ENCODE measurements at regions not wholly inside any gene's neighbourhood (a gene's known extent, or its start where the extent isn't known, plus 50 kb on each side); places are given as distances from the start of the nearest gene placed in this dataset.

DNA sequence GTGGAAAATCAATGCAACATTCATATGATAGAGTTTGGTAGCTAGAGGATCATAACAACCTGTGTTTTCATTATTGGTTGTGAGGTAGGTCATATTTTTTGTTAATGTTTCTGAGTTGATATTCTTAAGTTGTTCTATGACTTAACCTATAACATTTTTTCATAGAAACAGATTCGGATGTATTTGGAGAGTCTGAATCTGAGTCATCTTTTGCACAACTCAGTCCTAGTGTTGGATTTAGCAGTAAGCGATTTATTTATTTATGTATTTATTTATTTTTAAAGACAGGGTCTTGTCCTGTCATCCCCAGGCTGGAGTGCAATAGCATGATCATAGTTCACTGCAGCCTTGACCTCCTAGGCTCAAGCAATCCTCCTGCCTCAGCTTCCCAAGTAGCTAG is 292.8 kb upstream of the ZNF717 start:
- Mint-ChIP-seq H3K4me3 (ENCODE audit: unreplicated experiment) (no peak overlapping the region), H3K9me3 (ENCODE audit: unreplicated experiment) (no peaks in the 10 kb centered on the region), H3K27ac (ENCODE audit: unreplicated experiment) (no peak overlapping the region), H3K27me3 (ENCODE audit: unreplicated experiment) (no peaks in the 10 kb centered on the region), H3K36me3 (ENCODE audit: low read depth, unreplicated experiment) (no peaks in the 10 kb centered on the region), H3K4me1 (ENCODE audit: unreplicated experiment) (peaks cover 3% of the 10 kb centered on the region)
- TF ChIP-seq, protein P1, sequence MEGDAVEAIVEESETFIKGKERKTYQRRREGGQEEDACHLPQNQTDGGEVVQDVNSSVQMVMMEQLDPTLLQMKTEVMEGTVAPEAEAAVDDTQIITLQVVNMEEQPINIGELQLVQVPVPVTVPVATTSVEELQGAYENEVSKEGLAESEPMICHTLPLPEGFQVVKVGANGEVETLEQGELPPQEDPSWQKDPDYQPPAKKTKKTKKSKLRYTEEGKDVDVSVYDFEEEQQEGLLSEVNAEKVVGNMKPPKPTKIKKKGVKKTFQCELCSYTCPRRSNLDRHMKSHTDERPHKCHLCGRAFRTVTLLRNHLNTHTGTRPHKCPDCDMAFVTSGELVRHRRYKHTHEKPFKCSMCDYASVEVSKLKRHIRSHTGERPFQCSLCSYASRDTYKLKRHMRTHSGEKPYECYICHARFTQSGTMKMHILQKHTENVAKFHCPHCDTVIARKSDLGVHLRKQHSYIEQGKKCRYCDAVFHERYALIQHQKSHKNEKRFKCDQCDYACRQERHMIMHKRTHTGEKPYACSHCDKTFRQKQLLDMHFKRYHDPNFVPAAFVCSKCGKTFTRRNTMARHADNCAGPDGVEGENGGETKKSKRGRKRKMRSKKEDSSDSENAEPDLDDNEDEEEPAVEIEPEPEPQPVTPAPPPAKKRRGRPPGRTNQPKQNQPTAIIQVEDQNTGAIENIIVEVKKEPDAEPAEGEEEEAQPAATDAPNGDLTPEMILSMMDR (IDR thresholded peaks at IDR 0.05; ENCODE audit: unreplicated experiment): no peak
- DNase-seq (ENCODE audit: low spot score): no peak

DNA sequence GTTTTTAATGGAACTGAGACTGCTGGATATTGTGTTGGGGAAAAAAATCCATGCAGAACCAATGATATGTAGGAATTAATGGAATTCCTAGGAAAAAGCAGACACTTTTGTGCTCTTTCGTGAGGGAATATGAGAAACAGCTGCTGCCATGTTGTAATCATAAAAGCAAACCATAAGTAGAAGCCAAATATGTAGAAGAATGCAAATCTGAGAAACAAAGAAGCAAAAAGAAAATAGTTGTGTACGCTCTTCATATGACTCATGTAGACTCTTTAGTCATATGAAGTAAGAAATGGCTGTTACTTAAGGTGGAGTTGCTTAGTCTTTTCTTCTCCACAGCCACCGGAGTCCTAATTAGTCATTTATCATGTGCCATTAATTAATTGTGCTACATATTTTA is 298.6 kb upstream of the ZNF717 start:
- Mint-ChIP-seq H3K4me3 (ENCODE audit: unreplicated experiment) (no peak overlapping the region), H3K4me1 (ENCODE audit: unreplicated experiment) (peaks cover 3% of the 10 kb centered on the region), H3K9me3 (ENCODE audit: unreplicated experiment) (no peaks in the 10 kb centered on the region), H3K36me3 (ENCODE audit: low read depth, unreplicated experiment) (no peaks in the 10 kb centered on the region), H3K27ac (ENCODE audit: unreplicated experiment) (no peak overlapping the region), H3K27me3 (ENCODE audit: unreplicated experiment) (no peaks in the 10 kb centered on the region)
- TF ChIP-seq, protein P1 (IDR thresholded peaks at IDR 0.05; ENCODE audit: unreplicated experiment): no peak
- no peak for DNase-seq (ENCODE audit: low spot score)

DNA sequence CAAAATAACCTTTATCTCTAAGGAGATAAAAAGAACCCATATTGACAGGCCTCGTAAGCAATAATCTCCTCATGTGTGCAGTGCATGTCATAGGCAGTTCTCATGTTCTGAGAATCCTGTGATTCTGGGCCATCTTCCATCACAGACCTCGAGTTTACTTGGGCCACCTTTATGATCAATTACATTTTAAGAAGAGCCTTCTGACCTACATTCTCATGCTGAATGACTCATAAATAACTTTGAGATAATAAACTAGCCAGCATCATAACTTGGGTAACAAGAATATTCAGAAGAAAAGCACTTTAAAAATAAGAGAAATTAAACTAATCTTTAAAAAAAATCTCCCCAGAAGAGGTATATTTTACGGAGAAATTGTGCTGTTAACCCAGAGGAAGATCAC is 310.7 kb upstream of the ZNF717 start:
- peaks cover 1% of the 10 kb centered on the region for H3K9me3 Mint-ChIP-seq (ENCODE audit: unreplicated experiment)
- no peak overlapping the region for H3K4me3 Mint-ChIP-seq (ENCODE audit: unreplicated experiment)
- TF ChIP-seq, protein P1 (IDR thresholded peaks at IDR 0.05; ENCODE audit: unreplicated experiment): no peak
- DNase-seq (ENCODE audit: low spot score): no peak
- no peak overlapping the region for H3K27ac Mint-ChIP-seq (ENCODE audit: unreplicated experiment)
- H3K36me3 Mint-ChIP-seq (ENCODE audit: low read depth, unreplicated experiment): no peaks in the 10 kb centered on the region
- H3K27me3 Mint-ChIP-seq (ENCODE audit: unreplicated experiment): no peaks in the 10 kb centered on the region
- no peaks in the 10 kb centered on the region for H3K4me1 Mint-ChIP-seq (ENCODE audit: unreplicated experiment)

DNA sequence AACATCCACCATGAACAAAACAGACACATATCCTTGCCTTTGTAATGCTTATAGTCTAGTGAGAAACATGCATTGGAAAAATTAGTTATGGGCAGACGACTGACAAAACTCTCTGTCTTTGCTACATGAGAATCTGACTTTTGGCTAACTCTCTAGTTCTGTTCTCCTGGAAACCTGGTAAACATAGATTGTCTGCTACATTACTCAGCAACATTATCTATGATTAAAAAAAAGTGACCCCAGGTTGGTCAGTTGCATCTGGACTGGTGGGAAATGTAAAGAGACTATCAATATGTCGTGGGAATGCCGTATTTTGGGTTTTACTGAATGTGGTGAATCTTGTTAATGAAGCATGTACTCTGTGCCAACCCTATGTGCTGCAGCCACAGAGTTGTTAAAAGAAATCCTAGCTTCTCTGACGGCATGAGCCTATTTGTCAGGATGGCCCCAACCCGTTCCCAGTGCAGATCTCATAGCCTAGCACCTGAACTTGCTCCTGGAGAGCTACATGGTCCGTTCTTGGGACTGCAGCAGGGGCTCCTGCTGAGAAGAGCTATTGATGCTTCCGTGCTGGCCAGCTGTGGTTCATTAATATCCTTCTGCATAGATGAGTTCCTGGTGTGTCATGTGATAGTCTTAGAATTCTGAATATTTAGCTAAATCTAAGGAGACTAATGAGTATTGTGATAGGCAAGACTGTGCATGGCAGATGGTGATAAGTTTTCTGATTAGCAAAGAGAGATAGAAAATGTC is 311.7 kb upstream of the ZNF717 start:
- H3K9me3 Mint-ChIP-seq (ENCODE audit: unreplicated experiment): peaks cover 4% of the 10 kb centered on the region
- no peaks in the 10 kb centered on the region for H3K4me1 Mint-ChIP-seq (ENCODE audit: unreplicated experiment)
- H3K27ac Mint-ChIP-seq (ENCODE audit: unreplicated experiment): no peak overlapping the region
- no peak for DNase-seq (ENCODE audit: low spot score)
- TF ChIP-seq, protein P1 (IDR thresholded peaks at IDR 0.05; ENCODE audit: unreplicated experiment): no peak
- no peaks in the 10 kb centered on the region for H3K27me3 Mint-ChIP-seq (ENCODE audit: unreplicated experiment)
- H3K4me3 Mint-ChIP-seq (ENCODE audit: unreplicated experiment): no peak overlapping the region
- no peaks in the 10 kb centered on the region for H3K36me3 Mint-ChIP-seq (ENCODE audit: low read depth, unreplicated experiment)

DNA sequence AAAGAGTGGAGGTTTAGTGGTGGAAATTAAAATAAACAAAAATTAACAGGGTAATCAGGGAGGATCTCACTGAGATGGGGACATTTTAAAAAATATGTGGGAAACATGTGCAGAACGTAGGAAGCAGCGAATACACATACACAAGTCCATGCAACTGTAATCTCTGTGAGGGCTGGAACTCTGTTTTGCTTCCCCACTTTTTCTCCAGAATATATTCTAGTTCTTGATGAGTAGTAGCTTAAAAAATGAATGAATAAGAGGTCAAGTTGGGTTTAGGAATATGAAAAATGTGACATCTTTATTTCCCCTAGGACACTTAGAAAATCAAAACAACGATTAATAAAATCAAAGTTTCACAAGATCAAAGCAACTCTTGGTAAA is 312.2 kb upstream of the ZNF717 start:
- TF ChIP-seq, protein P1 (IDR thresholded peaks at IDR 0.05; ENCODE audit: unreplicated experiment): no peak
- DNase-seq (ENCODE audit: low spot score): no peak
- Mint-ChIP-seq H3K4me3 (ENCODE audit: unreplicated experiment) (no peak overlapping the region), H3K36me3 (ENCODE audit: low read depth, unreplicated experiment) (no peaks in the 10 kb centered on the region), H3K9me3 (ENCODE audit: unreplicated experiment) (peaks cover 4% of the 10 kb centered on the region), H3K27me3 (ENCODE audit: unreplicated experiment) (no peaks in the 10 kb centered on the region), H3K4me1 (ENCODE audit: unreplicated experiment) (no peaks in the 10 kb centered on the region), H3K27ac (ENCODE audit: unreplicated experiment) (no peak overlapping the region)

Data from endothelial cell (in vitro differentiated cells).